Muscle of arm (tissue), 1 donor: ENCODE measurements at regions not wholly inside any gene's neighbourhood (a gene's known extent, or its start where the extent isn't known, plus 50 kb on each side); places are given as distances from the start of the nearest gene placed in this dataset.

Experiments
- DNase-seq: peaks from one replicate; pipeline ENCODE4 v3.0.0-alpha.2; 2013

DNA sequence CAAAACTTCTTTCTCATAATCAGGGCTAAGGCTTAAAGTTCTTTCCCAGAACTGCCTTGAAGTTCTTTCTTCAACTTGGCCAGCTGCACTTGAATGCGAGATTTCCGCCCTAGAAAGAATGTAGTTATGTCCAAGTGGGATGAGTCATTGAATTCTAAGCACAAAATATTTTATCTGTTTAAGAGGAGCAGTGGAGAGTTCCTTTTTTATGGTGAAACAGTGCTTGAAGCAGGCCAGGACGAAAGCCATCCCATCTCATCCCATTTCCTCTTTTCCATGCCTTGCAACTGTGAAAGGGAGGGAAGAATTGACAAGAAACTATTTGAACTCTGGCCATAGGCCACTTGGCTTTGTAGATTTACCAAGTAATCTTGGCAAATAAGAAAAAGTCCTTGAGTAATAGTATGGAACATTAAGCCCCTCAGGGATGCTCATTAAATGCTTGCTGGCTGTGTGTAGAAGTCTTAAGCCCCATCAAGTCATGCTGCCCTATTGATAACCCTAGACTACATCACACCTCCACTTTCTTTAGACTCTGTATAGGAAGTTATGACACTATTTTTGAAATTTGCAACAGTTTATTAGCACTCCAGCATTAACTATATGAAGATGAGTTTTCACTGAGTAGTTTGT lies 174.5 kb downstream of the KCTD12 start:
- peak; percentile 86 for DNase-seq

DNA sequence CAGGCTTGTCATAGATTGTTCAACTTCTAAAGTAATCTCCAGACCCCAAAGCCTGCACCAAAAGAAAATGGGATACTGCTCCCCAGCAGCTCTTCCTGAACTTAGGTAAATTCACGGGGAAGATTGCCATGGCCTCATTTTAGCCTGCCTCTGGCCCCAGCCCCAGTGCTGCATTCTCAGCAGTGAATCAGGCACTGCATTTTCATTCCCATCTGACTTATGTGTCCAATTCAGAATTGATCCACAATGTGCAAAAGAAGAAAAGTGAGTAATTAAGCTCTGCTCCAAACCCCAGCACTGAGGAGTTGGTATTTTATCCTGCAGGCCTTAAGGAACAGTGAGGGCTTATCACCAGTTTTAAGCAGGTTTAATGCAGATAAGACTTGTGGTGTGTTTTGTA lies 176.4 kb downstream of the KCTD12 start:
- DNase-seq, result no peak

DNA sequence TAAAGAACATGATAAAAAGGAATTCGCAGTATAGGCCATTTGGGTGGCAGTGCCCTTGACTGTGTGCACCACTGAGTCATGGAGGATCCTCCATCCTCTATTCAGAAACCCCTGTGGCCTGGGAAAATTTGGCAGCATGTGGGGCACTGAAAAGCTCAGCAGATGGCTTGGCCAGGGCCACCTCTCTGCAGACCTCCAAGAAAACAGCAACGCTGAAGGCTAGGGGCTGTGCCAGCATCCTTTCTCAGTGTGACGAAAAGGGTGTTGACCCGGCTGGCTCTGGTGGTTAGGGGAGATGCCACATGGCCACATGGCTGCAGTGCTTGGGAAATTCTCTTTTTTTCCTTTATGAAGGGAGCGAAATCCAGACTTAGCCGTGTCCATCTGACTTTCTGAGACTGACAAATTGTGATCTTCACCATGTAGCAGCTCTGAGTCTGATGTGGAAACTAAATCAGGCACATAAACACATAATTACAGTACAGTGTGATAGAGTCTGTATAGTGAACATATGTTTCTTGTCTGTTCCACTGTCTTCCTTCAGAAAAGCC lies 178.0 kb downstream of the KCTD12 start:
- no peak for DNase-seq

DNA sequence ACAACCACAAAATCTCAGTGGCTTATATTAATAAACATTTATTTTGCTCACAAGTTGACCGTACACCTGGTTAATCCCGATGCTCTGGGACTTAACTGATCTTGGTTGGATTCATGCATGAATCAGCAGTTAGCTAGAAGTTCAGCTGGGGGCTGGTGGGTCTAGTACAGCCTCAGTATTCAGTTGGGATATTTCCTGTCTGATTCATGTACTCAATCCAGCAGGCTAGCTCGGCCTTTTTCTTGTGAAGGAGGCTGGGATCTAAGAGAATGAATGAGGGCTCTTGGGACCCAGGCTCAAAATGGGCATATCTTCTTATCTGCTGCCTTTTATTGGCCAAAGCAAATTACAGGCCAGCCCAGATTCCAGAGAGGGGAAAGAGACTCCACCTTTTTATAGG lies 178.8 kb downstream of the KCTD12 start:
- DNase-seq, result no peak

DNA sequence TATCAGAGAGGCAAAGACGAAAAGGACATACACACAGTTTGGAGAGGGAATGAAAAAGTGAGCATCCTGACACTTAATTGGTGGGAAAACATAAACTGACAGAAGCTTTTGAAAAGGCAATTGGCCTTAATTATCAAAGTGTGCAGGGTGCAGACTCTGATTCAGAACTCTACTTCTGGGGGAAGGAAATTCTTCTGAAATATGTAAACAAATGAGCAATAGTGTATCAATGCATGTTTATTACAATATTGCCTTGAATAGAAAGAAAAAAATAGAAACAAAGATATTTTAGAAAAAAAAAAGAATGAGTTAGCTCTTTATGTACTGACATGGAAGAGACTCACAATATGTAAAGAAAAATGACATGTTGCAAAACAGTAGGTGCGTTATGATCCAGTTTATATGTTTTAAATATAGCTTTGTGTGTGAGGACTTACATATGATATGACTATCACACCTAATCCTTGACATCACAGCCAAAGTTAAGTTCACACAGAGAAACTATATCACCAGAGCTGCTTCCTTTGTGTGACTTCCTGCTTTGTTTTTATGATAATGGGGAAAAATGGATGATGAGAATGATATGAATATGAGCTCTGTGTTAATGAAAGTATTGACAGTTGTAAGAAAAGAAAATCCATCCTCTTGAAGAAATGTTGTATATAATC lies 182.4 kb downstream of the KCTD12 start:
- no peak for DNase-seq

DNA sequence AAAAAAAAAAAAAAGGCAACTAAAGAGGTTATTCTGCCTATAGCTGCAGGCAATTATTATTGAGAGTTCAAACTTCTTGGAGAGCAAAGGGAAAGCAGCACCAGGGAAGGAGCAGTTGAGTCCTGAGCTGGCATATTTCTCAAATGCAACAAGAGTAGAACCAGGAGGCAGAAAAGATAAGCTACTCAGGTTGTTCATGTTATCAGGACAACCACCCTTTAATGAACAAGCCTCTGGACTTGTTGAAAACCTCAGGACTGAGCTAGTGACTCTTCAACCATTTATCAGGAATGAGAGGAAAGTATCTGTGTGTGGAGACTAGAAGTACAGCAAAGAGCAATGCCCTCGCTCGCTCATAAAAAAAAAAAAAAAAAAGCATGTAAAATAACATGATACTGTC lies 183.0 kb downstream of the KCTD12 start:
- no peak for DNase-seq

DNA sequence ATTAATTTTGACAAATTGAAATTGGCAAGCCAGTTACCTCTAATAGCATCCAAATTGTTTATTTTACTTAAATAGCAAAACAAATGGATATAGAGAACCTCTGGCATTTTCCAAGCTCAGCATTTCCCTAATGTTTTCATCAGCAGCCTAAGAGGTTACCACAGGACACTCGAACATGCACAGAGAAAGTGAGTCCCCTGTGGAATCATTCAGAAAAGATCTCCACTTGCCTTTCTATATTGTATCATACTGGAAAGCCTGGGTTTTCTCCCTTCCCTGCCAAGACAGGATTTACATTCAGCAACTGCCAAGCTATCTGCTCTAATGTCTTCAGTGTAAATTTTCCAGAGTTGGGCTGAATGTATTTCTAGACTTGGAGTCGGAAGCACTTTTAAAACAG lies 188.9 kb downstream of the KCTD12 start:
- no peak for DNase-seq

DNA sequence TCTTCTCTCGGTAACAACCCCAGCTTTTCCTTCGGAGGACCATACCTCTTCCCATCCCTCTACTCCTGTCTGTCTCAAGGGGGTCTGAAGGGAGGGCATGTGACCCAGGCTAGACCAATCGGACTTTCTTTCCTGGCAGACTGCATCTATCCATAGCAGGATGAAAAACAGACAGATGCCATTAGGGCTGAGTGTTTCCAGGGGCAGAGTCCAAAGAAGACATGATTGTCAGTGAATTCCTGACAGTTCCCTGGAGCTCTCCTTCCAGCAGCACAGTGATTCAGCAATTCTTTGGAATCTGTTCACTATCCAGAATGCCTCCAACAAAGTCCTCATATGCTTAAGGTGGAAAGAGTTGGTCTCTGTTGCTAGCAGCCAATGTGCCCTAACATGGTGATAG lies 189.8 kb downstream of the KCTD12 start:
- DNase-seq, result no peak

DNA sequence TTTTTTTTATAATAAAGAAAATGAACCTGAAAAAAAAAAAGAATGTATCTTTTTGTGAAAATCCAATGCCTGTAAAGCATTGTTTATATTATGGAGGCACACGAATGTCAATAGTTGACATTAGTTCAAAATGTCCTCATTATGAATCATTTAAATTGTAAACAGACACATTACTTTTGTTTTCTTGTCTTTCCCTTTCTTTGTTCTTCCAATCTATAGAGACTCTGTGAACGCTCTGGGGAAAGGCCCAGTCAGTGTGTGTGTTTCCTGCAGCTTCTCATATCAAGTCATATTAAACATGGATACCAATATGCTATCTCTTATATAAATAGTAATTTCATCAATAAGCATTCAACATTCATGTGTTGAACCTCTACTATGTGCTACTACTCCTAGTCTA lies 193.1 kb downstream of the KCTD12 start:
- DNase-seq, result no peak

DNA sequence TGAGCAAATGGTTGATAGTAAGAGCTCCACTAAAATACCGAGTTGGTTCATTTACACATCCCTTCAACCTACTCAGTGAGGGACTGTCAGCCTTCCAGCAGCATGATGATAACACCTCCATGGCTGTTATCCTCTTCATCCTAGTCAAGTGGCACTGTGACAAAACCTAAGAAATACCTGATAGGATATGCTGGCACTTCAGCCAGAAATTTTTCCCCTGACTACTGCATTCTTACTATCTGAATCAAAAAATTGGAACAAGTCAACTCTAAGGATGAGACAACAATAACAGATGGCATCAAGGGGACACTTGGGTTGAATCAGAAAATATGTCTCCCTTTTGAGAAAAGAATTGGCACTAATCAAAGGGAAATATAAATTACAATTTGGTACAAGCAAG lies 193.9 kb downstream of the KCTD12 start:
- DNase-seq, result no peak

DNA sequence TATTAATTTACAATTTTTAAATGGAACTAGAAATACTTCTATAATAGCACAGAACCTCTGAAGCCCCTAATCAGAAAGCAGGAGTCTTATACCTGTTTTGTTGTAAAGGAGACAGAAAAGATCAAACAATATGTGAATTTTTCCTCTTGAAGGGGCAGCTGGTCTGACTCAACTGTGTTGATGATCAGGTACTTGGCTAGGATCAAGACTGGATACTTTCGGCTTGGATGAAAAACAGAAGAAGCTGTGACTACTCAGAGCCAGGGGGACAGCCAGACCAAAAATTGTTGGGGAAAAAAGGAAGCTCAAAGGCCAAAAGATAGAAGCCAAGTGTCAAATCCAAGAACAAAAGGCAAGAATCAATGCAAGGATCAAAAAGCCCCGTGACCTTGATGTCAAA lies 195.6 kb downstream of the KCTD12 start:
- DNase-seq, result no peak

DNA sequence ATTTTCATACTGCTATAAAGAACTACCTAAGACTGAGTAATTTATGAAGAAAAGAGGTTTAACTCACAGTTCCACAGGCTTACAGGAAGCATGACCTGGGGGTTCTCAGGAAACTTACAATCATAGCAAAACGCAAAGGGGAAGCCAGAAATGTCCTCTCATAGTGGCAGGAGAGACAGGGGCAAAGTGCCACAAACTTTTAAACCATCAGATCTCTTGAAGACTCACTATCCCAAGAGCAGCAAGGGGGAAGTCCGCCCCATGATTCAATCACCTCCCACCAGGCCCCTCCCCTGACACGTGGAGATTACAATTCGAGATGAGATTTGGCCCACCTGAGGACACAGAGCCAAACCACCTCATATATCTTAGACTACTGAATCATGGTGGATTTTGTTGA lies 198.7 kb downstream of the KCTD12 start:
- no peak for DNase-seq

DNA sequence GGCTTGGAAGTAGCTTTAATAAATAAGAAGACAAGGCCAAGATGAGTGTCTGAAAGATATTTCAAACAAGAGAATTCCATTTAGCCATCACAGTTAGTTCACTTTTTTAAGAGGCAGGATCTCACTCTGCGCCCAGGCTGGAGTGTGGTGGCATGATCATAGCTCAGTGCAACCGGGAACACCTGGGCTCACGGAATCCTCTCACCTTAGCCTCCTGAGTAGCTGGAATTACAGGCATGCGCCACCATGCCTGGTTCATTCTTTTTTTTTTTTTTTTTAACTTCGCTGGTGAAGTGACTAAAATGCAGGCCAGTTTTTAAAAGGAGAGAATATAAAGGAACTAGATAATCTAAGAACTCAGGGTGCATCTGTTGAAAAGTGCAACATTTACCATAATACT lies 200.3 kb downstream of the KCTD12 start:
- DNase-seq, result no peak

DNA sequence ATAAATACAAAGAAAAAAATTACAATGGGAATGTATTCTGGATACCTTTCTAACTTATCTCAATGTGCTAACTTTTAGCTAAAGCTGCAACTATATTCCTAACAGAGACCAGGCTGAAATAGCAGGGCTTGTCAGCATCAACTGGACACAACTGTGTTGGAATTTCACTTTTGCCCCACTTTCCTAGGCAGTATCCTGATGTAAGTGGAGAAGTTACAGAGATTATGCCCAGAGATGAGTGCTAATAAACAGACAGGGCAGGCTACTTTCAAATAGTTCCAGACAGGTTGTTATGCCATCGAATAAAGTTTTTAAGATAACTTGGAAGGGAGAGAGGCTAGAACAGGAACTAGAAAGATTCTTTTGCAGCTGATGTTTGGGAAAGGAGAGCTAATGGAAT lies 201.9 kb downstream of the KCTD12 start:
- DNase-seq, result no peak

DNA sequence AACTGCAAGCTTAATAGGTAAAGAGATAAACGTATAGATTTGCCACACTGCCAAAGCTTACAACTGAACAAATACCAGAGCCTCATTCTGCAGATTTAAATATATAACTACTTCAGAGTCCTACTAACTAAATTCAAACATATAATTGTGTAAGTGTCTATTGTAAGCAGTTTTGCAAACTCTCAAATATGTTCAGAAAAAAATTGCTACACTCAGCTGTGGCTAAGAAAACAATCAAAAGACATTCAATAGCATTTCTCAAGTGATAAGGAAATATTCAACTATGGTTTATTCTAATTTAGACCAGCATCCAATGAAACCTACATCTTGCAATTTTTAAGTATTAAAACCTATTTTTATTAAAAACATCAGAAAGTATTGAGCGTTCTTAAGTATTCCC lies 202.4 kb downstream of the KCTD12 start:
- DNase-seq, result no peak

DNA sequence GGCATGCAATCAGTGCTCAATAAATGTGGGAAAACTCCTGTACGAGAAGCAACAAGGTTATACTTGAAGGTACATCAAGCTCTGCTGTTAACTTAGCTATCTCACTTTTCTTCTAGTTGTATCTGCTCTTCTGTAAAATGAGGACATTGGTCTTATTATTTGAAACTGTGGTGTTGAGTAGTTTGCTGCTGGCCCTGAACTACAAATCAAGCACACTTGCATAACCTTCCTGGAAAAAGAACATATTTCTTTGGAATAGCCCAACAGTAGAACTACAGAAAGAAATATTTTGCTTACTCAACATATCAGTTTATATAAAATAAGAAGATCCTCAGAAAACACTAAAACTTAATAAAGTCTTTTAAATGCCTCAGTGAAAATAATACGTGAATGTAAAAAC lies 203.0 kb downstream of the KCTD12 start:
- DNase-seq, result no peak

DNA sequence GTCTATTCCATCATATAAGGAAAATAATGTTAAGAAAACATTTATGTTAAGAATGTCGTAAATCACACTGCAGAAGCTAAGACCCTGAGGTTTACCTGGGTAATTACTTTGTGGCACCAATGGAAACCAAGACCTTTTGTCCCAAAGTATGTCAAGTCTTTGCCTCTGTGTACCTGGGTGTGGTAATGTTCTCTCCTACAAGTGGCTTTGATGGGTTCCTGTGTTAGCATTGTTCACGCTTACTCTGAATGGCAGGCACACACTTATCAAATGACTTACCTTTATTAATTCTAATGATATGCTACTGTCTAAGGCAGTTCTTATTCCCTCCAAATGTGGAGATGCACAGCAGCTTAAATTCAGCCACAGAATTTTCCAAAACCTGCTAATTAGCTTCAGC lies 206.1 kb downstream of the KCTD12 start:
- DNase-seq, result no peak

DNA sequence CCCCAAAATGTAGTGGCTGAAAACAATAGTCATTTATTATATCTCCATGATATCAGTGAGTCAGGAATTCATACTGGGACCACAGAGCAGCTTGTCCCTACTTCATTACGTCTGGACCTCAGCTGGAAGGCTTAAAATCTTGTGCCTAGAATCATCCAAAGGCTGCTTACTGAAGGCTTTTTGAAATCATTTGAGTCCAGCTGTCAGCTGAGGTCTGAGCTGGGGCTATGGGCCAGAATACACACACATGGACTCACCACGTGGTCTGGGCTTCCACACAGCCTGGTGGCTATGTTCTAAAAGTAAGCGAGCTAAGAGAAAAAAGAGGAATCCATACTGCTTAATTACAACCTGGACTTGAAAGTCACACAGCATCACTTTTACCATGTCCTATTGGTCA lies 209.2 kb downstream of the KCTD12 start:
- DNase-seq, result peak; percentile 82

DNA sequence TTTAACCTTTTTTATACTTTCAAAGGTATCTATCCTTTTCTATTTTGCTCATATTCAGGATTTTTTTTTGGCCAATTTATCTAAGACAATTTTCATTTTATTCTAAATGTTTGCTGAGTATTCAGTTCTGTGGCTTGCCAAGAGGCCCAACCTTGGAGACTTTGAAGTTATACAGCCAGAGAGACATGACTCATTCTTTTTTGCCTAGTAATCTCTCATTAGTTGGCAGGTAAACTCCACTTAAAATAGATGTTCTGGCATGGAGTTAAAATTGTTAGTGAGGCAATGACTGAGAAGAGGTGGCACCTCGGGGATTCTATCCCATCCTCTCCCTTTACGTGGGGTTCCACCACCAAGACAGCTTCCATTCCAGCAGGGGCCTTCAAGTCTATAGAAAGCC lies 213.8 kb downstream of the KCTD12 start:
- DNase-seq, result peak; percentile 29

DNA sequence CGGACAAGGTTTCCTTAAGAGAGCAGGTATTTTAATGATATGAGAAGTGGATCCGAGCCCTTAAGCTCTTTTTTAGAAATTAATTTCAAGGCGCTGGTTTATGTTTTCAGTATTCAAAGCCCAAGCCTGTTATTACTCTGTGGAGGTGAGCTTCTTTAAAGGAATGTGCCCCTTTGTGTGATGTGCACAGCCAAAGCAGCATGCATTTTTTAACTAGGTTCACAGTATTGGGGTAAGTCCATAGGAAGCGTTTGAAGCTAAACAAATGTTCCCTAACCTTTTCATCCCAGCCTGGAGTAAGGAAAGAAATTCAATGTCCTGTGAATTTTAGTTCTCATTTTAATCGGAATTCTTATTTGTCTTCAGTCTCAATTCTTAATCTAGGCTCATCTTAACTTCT lies 217.5 kb downstream of the KCTD12 start:
- DNase-seq, result no peak

DNA sequence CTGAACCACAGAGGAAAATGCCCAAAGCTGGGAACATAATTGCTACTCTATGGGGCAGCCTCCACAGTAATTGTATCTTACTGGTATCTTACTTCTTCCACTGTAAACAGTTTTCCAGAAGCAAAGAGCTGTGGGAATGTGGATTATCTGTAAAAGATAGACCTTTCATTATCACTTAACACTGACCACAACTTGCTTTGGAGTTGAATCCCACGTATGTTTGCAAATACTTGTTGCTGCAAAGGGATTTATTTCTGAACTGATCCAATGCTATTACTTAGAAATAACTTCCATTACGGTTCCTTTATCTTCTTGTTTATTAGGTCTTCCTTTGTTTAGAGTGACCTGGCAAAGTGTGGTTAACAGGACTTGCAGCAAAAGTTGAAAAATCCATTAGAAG lies 218.1 kb downstream of the KCTD12 start:
- DNase-seq, result no peak

DNA sequence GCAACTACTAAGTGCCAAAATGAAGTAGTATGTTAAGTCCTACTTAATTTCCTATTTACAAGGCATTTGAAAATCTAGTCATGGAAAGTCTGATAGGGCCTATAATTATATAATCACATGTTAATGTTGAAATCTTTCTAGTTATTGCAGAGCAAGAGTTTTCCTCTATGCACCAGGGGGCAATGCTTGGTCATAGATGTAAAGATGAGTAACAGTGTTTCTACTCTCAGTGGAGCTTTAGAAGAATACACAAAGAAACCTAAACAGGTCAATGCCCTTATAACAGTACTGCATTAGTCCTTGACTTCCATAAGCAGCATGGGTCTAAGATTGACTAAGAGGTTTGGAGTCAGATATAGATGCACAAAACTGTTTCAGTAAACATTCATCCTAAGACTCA lies 218.7 kb downstream of the KCTD12 start:
- no peak for DNase-seq

DNA sequence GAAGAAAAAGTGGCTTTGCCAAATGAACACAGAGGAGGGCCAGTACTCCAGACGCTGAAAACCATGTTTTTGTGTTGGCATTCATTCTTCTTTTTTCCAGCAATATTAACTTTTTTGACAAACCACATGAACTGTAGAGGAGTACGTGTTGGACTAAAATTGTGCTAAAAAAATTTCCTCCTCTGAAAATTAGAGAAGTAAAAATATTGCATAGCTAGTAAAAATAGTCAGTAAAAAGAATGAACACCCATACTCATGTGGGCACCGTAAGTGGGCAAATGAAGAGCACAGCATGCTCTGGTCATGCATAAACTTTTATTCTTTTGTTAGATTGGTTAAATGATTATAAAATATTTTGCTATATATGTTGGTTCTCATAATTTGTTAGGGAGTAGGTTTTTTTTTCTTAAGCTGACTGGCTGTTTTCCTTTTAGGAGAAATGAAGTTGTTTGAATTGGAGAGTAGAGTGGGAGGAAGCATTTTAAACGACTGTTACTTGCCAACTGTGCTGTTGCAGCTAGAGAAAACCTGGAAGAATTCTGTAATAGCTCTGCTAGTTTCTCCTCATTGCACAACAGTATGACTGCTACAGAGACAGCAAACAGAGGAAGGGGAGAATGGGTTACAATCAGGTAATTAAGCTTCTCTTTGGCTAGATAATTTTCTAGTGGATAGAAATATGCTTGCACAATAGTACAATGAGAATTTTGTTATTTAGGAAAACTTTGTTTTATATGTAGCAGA lies 222.4 kb downstream of the KCTD12 start:
- no peak for DNase-seq
